Activated CD8-positive, alpha-beta memory T cell treated with anti-CD3 and anti-CD28 coated beads for 1 hour (primary cell): ENCODE measurements at regions not wholly inside any gene's neighbourhood (a gene's known extent, or its start where the extent isn't known, plus 50 kb on each side); places are given as distances from the start of the nearest gene placed in this dataset.

ENCODE experiments used
- DNase-seq, 2 donors: peaks; one replicate each; pipeline ENCODE4 v3.0.0-alpha.2; 2020; ENCODE audit warnings: low read depth in 1 of 2; ENCODE audit errors: extremely low read depth in 1 of 2

DNA sequence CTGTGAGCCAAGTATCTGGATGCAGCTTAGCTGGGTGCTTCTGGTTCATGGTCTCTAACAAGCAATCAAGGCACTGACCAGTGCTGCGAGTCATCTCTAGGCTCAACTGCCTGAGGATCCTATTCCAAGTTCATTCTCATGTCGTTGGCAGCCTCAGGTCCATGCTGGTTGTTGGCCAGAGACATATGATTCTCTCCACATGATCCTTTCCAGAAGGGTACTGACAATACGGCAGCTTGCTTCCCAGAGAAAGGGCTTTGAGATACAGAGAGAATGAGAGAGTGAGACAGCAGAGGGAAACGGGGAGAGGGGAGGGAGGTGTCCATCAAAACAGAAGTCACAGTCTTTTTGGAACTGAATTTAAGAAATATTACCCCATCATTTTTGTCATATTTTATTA is 405.6 kb downstream of the XPNPEP1 start:
- DNase-seq, result no peak

DNA sequence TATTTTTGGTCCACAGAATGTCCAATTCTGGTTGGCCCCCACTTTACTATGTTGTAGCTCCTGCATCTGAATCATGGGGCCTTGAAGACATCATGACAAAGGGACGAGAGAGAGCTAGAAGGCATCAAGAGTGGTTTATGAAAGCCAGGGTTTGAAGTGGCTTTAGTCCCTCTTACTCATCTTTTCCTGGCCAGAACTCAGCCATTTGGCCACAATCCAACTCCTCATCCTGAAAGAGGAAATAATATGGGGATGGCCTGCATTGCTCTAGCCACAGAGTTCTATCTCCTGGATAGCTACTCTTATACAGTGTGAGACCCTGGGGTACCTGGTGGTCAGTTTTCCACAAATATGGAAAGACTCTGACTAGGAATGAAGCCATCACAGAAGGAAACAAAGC is 418.9 kb downstream of the XPNPEP1 start:
- no peak for DNase-seq

DNA sequence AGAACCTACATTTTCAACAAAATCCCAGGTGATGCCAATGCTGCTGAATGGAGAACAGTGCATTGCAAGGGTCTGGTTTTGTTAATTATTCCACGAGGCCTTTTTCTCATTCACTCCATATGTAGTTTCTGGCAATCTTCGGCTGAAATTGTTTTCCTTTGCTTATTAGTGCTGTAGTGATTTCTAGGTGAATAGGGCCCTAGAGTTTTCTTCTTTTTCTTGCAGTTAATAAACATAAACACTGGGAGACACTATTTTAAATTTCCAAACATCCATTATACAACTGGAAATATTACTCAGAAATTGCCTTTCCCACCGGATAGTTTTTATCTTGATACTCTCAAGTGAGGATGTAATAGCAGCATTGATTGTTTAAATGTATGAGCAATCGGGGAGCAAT is 435.6 kb downstream of the XPNPEP1 start:
- DNase-seq, result no peak

DNA sequence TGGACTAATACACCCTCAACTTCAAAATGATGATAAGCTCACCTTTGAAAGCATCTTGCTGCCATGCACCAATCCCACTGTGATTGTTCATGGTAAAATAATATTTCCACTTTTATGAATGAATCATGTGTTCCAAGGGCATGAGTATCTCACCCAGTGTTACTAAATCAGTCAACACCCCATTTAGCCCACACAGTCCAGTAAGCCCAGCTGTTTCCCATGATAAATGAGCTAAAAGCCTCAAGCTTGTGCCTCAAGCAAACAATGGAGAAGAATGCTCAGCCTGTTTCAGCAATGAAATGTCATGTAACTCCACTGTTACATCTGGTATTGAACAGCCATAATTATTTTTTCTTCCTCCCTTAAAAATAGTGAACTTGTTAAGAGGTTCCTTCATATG is 442.5 kb downstream of the XPNPEP1 start:
- DNase-seq, result no peak

DNA sequence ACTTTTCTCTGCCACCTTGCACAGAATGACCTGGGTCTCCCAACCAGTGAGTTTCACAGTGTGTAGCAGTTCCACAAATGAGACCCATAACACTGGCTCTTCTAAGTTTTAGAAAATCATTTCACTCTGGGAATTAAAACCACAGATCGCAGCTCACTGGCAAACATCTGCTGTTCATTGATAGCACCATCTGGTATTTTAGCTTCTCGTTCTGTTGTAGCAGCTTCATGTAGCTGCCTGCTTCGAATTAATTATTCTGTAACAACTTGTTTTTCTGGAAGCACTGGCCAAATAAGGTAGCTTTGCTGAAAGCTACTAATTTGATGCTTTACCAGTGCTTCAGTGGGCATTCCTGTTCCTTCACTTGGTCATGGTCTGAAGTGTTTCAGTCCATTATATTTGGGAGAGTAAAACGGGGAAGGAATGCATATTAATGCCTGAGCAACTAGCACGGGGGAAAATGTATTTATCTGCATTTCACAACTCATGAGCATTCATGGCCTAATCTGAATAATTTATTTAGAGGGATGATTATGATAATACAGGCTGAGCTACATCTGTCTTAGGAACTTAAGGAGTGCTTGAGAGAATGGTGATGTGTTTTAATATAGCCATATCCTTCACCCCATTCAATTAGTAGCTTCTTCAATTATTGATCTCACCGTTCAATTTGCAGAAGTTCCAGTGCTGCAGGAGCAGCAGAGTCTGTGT is 447.4 kb downstream of the XPNPEP1 start:
- no peak for DNase-seq

DNA sequence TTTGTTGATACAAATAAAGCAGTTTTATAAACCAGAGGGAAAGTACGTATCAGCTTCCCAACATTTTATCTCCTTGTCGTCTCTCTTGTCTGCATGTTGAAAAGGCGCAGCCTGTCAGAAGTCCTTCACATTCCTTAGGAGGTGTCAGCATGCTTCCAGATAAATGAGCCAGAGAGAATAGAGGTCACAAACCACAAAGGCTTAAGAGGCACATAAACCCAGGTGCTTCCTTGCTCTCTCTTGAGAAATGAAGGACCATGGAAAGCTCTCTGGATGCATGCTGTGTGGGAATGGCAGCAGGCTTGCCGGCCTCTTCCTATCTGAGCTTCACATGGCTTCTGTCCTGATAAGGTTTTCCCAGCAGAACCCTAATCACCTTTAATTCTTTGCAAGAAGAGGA is 448.5 kb downstream of the XPNPEP1 start:
- no peak for DNase-seq

DNA sequence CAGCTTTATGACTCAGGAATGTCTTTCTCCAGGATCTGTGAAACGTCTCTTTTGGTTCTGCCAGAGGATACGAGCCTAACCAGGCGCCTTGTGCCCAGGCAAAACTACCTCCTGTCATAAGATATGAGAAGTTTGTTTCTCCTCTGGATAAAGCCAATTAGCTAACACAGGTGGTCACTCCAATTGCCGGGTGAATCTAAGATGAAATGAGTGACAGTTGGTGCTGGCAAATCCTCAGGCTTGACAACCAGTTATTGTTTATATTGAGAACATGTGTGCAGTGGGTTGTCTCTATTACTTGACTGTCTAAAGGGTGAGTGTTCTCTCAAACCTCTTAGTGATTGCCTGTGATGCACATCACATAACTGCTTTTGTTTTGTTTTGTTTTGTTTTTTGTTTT is 449.1 kb downstream of the XPNPEP1 start:
- no peak for DNase-seq

DNA sequence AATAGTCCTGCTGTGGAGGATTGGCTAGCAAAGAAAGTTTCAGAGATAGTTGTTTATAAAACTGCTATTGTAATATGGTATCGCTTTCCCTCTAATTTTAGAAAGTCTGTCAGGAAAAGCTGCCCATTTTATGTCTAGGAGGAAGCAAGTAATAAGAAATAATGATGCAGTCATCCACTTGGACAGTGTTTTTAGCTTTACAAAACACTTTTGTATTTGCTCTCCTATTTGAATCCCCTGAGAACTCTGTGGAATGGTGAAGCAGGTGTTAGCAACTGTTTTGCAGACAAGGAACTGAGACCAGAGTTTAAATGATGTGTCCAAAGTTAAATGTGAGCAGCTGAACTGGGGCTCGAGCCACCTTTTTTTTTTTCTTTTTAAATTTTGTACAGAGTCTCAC is 455.8 kb downstream of the XPNPEP1 start:
- no peak for DNase-seq

DNA sequence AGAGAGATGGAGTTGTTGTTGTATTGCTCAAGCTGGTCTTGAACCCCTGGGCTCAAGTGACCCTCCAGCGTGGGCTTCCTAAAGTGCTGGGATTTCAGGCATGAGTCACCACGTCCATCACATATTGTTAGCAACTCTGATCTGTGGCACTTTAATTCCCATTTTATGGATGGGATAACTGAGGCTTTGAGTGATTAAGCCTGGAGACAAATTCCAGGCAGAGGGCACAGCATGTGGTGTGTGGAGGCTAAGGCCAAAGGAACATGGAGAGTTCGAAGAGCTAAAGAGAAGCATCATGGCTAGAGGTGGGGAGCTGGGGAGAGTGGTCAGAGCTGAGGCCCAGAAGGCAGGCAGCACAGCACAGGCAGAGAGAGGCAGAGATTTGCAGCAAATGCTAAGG is 458.4 kb downstream of the XPNPEP1 start:
- DNase-seq, result no peak

DNA sequence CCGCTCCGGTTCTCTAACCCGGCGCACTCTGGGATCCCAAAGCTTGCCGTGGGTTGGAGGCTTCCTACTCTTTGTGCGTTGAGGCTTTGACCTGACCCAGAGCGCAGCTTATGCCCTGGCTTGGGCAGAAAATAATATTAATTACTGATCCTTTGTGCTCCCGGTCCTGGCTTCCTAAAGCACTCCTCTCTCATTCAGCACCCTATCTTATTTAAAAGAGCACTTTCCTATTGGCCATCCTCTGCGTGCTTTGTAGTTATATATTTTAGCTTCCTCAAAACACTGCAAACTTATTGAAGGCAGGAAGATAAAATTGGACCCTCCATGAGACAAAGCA is 466.0 kb downstream of the XPNPEP1 start:
- DNase-seq, result no peak

DNA sequence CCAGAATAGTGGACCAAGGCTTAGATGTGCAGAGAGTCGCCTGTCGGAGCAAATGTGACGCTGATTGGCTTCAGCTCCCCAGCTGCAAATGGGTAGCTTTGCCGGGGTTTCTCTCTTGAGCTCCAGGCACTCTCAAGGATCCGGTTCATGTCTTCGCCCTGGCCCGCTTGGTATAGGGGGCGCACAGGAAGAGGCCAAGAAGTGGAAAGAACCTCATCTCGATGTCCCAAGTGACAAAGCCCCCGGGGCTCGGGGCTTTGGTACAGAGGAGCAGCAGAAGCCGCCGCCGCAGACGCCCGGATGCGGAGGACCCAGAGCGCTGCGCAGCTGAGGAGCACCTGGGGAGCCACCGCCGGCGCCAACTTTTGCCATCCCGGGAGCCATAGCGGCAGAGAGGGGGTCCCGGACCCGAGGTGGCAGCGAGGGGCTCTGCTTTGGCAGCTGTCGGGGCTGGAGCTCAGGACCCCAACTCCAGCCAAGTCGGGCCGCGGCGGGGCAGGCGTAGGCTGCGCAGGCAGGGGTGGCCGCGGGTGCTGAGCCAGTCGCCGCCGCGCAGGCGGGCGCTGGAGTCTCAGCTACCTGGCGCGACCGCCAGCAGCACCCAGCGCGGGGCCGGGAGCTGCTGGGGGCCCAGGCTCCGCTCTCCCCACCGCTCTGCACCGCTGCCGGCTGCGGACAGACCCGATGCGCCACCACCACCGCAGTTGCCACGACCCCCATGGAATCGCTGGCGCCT is 466.6 kb downstream of the XPNPEP1 start:
- DNase-seq, result no peak

DNA sequence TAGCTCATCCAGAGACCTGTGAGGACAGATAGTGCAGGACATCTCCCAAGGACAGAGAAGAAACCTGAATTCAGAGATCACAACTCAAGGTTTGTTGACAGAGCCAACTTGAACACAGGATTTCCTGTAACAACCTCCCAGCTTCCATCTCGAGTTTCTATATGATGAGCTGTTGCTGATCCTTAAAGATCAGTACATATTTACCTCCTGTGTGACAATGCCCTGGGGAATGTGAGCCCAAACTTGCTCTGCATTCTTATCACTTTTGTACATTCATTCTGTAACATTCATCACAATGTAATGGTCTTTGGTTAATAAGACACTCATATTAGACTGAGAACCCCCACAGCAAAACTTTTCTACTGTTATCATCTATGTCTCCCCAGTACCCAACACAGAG is 468.6 kb downstream of the XPNPEP1 start:
- DNase-seq, result no peak

DNA sequence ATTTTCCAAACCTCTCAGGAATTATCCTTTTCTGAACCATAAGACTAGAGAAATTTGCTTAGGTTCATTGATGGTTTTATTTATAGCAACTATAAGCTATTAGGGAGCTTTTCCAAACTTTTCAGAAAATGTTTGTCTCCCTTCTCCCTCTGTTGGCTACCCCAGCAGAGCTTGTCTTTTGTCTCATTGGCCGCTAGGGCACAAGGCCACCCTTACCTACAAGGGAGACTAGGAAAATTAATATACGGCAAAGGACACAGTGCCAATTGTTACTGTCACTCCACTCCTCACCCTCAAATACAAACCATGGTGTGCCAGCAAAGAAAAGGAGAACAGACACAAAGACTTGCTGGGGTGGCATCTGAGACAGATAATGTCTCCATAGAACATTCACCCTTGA is 471.4 kb downstream of the XPNPEP1 start:
- DNase-seq, result no peak

DNA sequence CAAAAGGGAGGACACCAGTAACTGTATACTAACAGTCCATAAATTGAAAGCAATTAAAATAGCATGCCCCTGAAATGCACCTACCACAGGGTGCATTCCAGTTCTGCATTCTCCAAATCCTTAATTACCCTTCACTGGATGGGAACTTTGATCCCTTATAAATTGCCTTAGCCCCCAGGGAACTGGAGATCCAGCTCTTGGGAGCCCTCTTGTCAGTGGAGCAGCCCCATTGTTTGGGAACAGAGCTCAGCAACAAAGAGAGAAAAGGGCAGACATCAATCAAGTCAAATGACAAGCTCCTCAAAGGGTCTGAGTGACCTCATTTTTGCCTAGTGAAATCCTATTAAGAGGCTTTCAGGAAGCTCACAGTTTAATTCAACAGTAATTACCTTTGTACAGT is 472.6 kb downstream of the XPNPEP1 start:
- no peak for DNase-seq

DNA sequence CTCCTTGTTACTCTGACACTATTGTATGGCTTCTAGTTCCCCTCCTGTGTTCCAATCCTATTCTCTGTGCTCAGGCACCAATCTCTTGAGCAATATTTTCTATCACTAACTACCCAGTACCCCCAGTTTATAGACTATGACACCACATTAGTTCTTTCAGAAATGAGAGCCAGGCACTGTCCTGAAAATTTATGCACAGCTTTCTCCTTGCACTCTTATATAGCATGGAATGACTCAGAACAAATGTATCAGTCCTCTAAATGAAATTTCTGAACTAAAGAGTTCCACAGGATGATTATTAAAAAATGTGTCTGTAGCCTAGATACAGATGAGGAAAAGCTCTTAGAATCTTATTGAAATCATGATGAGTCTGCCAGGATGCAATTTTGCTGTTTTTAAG is 489.9 kb downstream of the XPNPEP1 start:
- DNase-seq, result no peak

DNA sequence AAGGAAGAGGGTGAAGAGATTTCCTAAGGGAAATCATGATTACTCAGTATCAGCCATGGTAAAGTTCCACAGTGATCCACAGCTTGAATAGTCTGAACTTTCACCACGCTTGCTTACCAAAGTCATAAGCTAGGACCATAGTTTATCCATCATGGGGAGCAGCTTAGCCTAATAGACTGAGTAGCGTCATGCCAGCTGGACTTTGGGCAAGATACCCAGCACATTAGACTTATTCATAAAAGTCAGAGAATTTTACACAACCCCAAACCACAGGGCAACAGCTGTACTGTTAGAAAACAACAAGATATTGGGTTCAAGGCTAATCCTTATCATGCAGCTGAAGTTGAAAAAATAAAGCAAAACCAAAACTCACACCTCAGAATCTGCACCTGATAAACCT is 491.0 kb downstream of the XPNPEP1 start:
- no peak for DNase-seq

DNA sequence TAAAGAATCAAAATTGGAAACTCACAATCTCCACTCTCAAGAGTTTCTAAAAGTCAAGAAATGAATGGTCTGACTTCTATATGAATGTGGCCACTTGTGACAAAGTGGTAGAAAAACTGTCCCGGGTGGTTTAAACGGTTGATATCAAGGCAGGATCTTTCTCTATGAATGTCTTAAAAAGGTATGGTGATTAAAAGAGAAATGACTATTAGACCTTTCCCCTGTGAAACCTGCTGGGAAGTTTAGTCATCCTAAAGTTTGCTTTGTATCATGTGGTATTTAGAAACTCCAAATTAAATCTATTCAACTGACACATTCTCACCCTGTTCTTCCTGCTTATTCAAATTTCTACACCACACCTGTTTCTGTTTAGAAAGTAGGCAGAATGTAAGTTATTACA is 492.5 kb downstream of the XPNPEP1 start:
- DNase-seq, result no peak

DNA sequence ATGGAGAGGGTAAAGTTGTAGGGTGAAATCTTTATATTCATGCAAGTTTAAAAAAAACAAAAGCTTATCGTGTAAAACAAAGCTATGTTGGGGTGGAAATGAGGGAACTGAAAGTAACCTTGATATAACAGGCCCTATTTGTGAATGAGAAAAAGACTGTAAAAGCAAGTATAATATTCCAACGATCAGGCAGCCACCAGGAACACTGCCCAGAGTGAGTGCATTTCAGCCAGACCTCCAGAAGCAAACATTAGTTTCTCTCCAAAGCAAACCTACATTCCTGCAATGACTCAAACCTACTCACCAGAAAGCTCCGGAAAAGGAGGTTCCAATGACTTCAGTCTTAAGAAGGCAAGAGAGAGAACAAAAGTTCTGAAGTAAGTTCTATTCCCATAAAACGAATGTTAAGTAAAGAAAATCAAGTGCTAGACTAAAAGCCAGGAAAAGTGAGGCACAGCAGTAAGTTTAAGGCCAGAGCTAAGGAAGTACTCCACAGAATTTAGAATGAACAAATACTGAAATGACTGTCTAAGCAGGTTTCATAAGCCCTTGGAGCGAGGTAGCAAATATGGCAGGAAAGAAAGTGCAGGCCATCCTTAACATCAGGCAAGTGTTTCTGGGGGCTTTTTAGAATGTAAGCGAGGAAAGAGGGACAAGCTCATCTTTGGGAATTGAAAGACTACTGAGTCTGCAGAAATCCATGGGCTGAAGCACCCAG is 493.1 kb downstream of the XPNPEP1 start:
- DNase-seq, result no peak

DNA sequence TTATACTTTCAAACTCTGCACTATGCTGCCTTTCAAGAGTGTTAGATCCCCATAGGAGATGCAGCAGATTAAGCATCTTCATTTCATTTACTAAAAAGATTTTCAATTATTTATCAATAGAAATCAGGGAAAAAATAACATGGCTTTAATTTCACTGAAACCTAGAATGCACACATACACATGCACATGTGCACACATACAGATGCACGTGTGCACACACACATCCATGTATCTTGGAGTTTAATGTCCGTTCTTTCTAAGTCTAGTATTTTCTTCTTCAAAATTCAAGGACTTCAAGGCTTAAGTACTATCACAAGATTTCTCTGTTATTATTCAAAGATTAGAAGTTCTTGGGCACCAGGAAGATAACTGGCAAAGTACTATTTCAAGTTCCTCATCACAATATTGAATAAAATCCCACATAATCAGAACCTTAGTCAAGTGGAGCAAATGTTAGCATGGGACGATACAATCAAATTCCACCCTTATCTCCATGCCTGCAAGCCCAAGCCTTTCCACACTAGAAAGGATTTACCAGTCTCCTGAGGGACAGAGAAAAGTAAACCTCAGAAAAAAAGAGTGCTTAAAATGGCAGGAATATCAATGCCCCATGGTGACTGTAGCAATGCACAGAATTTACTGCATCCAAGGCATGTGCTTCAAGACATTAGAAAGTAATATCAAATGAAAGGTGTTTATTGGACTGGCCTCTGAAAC is 494.4 kb downstream of the XPNPEP1 start:
- DNase-seq, result no peak

DNA sequence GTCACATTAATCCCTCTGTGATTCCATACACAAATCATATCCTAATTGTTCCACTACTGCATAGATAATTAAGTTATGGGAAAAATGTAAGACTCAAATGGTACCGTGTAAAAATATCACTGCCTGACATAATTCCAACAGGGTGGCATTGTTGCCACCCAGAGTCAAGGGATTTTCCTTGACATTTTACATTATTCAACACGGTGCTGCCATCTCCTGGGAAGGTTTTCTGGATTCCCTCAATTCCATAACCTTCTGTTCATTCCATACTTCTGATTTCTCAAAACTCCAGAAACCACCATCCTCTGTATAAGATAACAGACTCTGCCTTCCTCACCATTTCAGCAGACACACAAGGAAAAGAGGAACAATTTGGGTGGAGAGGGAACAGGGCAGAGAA is 495.9 kb downstream of the XPNPEP1 start:
- no peak for DNase-seq

DNA sequence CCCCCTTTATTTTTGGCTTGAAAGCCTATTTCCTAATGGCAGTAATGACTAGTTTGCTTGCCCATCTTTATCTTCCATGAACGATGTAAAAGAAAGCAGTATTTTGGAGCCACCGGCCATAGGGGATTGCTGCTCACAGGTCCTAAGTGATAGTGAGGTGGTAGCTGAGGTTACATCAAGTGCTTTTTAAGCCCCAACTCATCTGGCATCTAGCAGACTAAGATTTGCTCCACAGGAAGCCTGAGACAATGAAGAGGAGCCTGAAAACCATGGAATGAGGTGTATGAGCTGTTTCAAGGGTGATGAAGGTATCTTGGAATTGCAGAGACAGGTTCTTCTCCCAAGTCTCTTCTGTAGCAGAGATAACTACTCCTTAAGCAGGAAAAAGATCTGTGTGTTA is 496.3 kb downstream of the XPNPEP1 start:
- no peak for DNase-seq

DNA sequence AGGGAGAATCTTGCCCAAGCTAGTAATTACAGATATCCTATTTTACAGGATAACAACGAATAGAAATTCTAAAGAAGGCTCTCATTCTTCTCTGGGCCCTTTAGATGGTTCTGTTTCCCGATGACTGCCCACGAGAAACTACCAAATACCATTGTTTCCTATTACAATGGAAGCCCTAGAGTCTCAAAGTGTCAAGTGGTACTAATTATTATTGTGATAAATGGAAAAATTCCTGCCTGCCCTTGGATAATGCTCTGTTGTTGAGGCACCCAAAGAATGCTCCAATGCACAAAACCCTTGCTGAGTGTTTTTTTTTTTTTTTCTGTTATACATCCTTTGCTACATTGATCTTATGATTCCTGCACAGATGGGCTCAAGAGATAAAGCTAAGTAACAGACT is 504.5 kb downstream of the XPNPEP1 start:
- no peak for DNase-seq
